ENCODE measurements at regions not wholly inside any gene's neighbourhood (a gene's known extent, or its start where the extent isn't known, plus 50 kb on each side); places are given as distances from the start of the nearest gene placed in this dataset.

- H3K4me1 ChIP-seq (ENCODE audit: insufficient read depth, poor library complexity, severe bottlenecking) = no peaks in the 10 kb centered on the region
- H3K4me3 ChIP-seq (ENCODE audit: severe bottlenecking) = no peak overlapping the region
- ATAC-seq (ENCODE audit: low read depth) = no peak
- H3K27me3 ChIP-seq (ENCODE audit: insufficient read depth, poor library complexity, severe bottlenecking) = no peaks in the 10 kb centered on the region
- no peaks in the 10 kb centered on the region for H3K36me3 ChIP-seq (ENCODE audit: low read depth)
- H3K9me3 ChIP-seq (ENCODE audit: severe bottlenecking) = no peaks in the 10 kb centered on the region
- no peak for TF ChIP-seq CTCF (IDR thresholded peaks at IDR 0.05; ENCODE audit: poor library complexity, severe bottlenecking)
- no peak overlapping the region for H3K27ac ChIP-seq (ENCODE audit: poor library complexity, severe bottlenecking)
- DNase-seq (ENCODE audit: low spot score) = no peak
These were observed 672.7 kb downstream of the TBC1D22A start for GRCh38 chr22:47435204-47435487.

GRCh38 chr22:47434336-47435203 lies 672.1 kb downstream of the TBC1D22A start:
- DNase-seq (ENCODE audit: low spot score) (no peak), ATAC-seq (ENCODE audit: low read depth) (no peak)
- Histone ChIP-seq H3K27me3 (ENCODE audit: insufficient read depth, poor library complexity, severe bottlenecking) (no peaks in the 10 kb centered on the region), H3K4me3 (ENCODE audit: severe bottlenecking) (no peak overlapping the region), H3K36me3 (ENCODE audit: low read depth) (no peaks in the 10 kb centered on the region), H3K9me3 (ENCODE audit: severe bottlenecking) (no peaks in the 10 kb centered on the region), H3K4me1 (ENCODE audit: insufficient read depth, poor library complexity, severe bottlenecking) (no peaks in the 10 kb centered on the region), H3K27ac (ENCODE audit: poor library complexity, severe bottlenecking) (no peak overlapping the region)
- no peak for TF ChIP-seq CTCF (IDR thresholded peaks at IDR 0.05; ENCODE audit: poor library complexity, severe bottlenecking)

GRCh38 chr22:47433627-47434026 lies 671.2 kb downstream of the TBC1D22A start:
- no peak for DNase-seq (ENCODE audit: low spot score)
- no peaks in the 10 kb centered on the region for H3K27me3 ChIP-seq (ENCODE audit: insufficient read depth, poor library complexity, severe bottlenecking)
- no peaks in the 10 kb centered on the region for H3K36me3 ChIP-seq (ENCODE audit: low read depth)
- no peaks in the 10 kb centered on the region for H3K4me1 ChIP-seq (ENCODE audit: insufficient read depth, poor library complexity, severe bottlenecking)
- TF ChIP-seq CTCF (IDR thresholded peaks at IDR 0.05; ENCODE audit: poor library complexity, severe bottlenecking) = no peak
- no peak overlapping the region for H3K4me3 ChIP-seq (ENCODE audit: severe bottlenecking)
- H3K27ac ChIP-seq (ENCODE audit: poor library complexity, severe bottlenecking) = no peak overlapping the region
- no peaks in the 10 kb centered on the region for H3K9me3 ChIP-seq (ENCODE audit: severe bottlenecking)
- ATAC-seq (ENCODE audit: low read depth) = no peak

- Histone ChIP-seq H3K27ac (ENCODE audit: poor library complexity, severe bottlenecking) (no peak overlapping the region), H3K36me3 (ENCODE audit: low read depth) (no peaks in the 10 kb centered on the region), H3K27me3 (ENCODE audit: insufficient read depth, poor library complexity, severe bottlenecking) (no peaks in the 10 kb centered on the region), H3K9me3 (ENCODE audit: severe bottlenecking) (no peaks in the 10 kb centered on the region), H3K4me1 (ENCODE audit: insufficient read depth, poor library complexity, severe bottlenecking) (no peaks in the 10 kb centered on the region), H3K4me3 (ENCODE audit: severe bottlenecking) (no peak overlapping the region)
- no peak for DNase-seq (ENCODE audit: low spot score)
- ATAC-seq (ENCODE audit: low read depth) = no peak
- no peak for TF ChIP-seq CTCF (IDR thresholded peaks at IDR 0.05; ENCODE audit: poor library complexity, severe bottlenecking)
These were observed 670.2 kb downstream of the TBC1D22A start for GRCh38 chr22:47432683-47433082.
